A549 (cell line): ENCODE measurements at regions not wholly inside any gene's neighbourhood (a gene's known extent, or its start where the extent isn't known, plus 50 kb on each side); places are given as distances from the start of the nearest gene placed in this dataset.

Experiments used
- BHLHE40 ChIP-seq: IDR thresholded peaks from 2 replicates; pipeline ENCODE4 v1.6.1; 2012; ENCODE audit warnings: low read depth, low read length, inconsistent platforms
- CHD2 ChIP-seq: fragments of 150-350 bp; IDR thresholded peaks from 2 replicates; pipeline ENCODE4 v1.6.1; 2014; ENCODE audit warnings: low read length; ENCODE audit not compliant: partially characterized antibody
- CTCF ChIP-seq: fragments of >200 bp; sonication (Bioruptor Twin); formaldehyde crosslinking; IDR thresholded peaks from 3 replicates; pipeline ENCODE4 v1.5.1; 2016
- HDAC2 ChIP-seq: fragments of 200-600 bp; sonication (generic); IDR thresholded peaks from 2 replicates; pipeline ENCODE4 v1.6.1; 2016
- KDM5A ChIP-seq: fragments of 200-600 bp; sonication (generic); IDR thresholded peaks from 2 replicates; pipeline ENCODE4 v1.6.1; 2016; ENCODE audit warnings: antibody characterized with exemption, mild to moderate bottlenecking
- PHF8 ChIP-seq: fragments of 200-600 bp; sonication (generic); IDR thresholded peaks from 2 replicates; pipeline ENCODE4 v1.6.1; 2016; ENCODE audit warnings: low read depth, mild to moderate bottlenecking, antibody characterized with exemption, moderate library complexity, borderline replicate concordance
- POLR2A ChIP-seq: IDR thresholded peaks from 2 replicates; pipeline ENCODE4 v1.6.1; 2012; ENCODE audit warnings: mild to moderate bottlenecking, low read length
- RCOR1 ChIP-seq: fragments of 150-350 bp; IDR thresholded peaks from 2 replicates; pipeline ENCODE4 v1.6.1; 2014; ENCODE audit warnings: antibody characterized with exemption, low read length, low read depth
- SMC3 ChIP-seq: fragments of >200 bp; sonication (Bioruptor Twin); formaldehyde crosslinking; IDR thresholded peaks from 3 replicates; pipeline ENCODE4 v1.6.1; 2018; ENCODE audit warnings: inconsistent platforms
- TP53 ChIP-seq: fragments of 250-450 bp; sonication (Bioruptor Pico); IDR thresholded peaks from 2 replicates; pipeline ENCODE4 v1.5.0; 2021; ENCODE audit warnings: mild to moderate bottlenecking, moderate library complexity

GRCh38 chr13:63680704-63681103, 2265.1 kb upstream of the PCDH20 start:
- TF ChIP-seq CTCF = no peak
- TF ChIP-seq HDAC2 = no peak
- no peak for TF ChIP-seq TP53 (CRISPR knock-in tag)
- no peak for TF ChIP-seq BHLHE40
- TF ChIP-seq POLR2A = no peak
- no peak for TF ChIP-seq PHF8
- no peak for TF ChIP-seq CHD2
- TF ChIP-seq KDM5A = no peak
- TF ChIP-seq RCOR1 = no peak
- no peak for TF ChIP-seq SMC3
